Right renal cortex interstitium (tissue), 3 donors: ENCODE measurements at regions not wholly inside any gene's neighbourhood (a gene's known extent, or its start where the extent isn't known, plus 50 kb on each side); places are given as distances from the start of the nearest gene placed in this dataset.
"Not testable (repeated sequence)": the region's sequence is repeated elsewhere in the genome, so short reads cannot be mapped to it uniquely, and the experiment has no call there.

Experiments used
- DNase-seq, 3 donors: peaks; one replicate each; pipeline ENCODE4 v3.0.0-alpha.2; 2013; ENCODE audit warnings: low read depth in 3 of 3, low spot score in 2 of 3

- no peak for DNase-seq
These were observed 249.7 kb downstream of the LRIG3 start for GRCh38 chr12:58670623-58671022.

- DNase-seq, result no peak
These were observed 249.1 kb downstream of the LRIG3 start for GRCh38 chr12:58671196-58671595.

- DNase-seq, result no peak
These were observed 247.3 kb downstream of the LRIG3 start for GRCh38 chr12:58673021-58673420.

GRCh38 chr12:58677833-58678232, 242.5 kb downstream of the LRIG3 start:
- not testable (repeated sequence) for DNase-seq

- DNase-seq, result no peak
These were observed 241.6 kb downstream of the LRIG3 start for GRCh38 chr12:58678753-58679152.

GRCh38 chr12:58681730-58682129, 238.6 kb downstream of the LRIG3 start:
- DNase-seq, result no peak

GRCh38 chr12:58695263-58695662, 225.0 kb downstream of the LRIG3 start:
- DNase-seq, result no peak

GRCh38 chr12:58701536-58701935, 218.8 kb downstream of the LRIG3 start:
- DNase-seq, result no peak

GRCh38 chr12:58703866-58704265, 216.4 kb downstream of the LRIG3 start:
- DNase-seq, result peak in 2 of 3 donors; percentile 2 to 5

- DNase-seq, result not testable (repeated sequence)
These were observed 215.5 kb downstream of the LRIG3 start for GRCh38 chr12:58704770-58705169.

- DNase-seq, result no peak
These were observed 209.4 kb downstream of the LRIG3 start for GRCh38 chr12:58710901-58711300.

GRCh38 chr12:58711974-58712373, 208.3 kb downstream of the LRIG3 start:
- DNase-seq, result no peak

GRCh38 chr12:58712976-58713375, 207.3 kb downstream of the LRIG3 start:
- DNase-seq, result no peak

GRCh38 chr12:58719161-58719560, 201.1 kb downstream of the LRIG3 start:
- no peak for DNase-seq

- no peak for DNase-seq
These were observed 199.9 kb downstream of the LRIG3 start for GRCh38 chr12:58720421-58720820.

- DNase-seq, result no peak
These were observed 194.8 kb downstream of the LRIG3 start for GRCh38 chr12:58725400-58726105.

- DNase-seq, result no peak
These were observed 192.8 kb downstream of the LRIG3 start for GRCh38 chr12:58727521-58727920.

- DNase-seq, result no peak
These were observed 191.9 kb downstream of the LRIG3 start for GRCh38 chr12:58728397-58728796.

GRCh38 chr12:58731096-58731495, 189.2 kb downstream of the LRIG3 start:
- DNase-seq, result no peak

- DNase-seq, result no peak
These were observed 187.4 kb downstream of the LRIG3 start for GRCh38 chr12:58732894-58733293.

GRCh38 chr12:58741226-58741625, 179.1 kb downstream of the LRIG3 start:
- no peak for DNase-seq

GRCh38 chr12:58745348-58746125, 174.8 kb downstream of the LRIG3 start:
- DNase-seq, result no peak
